ENCODE measurements at regions not wholly inside any gene's neighbourhood (a gene's known extent, or its start where the extent isn't known, plus 50 kb on each side); places are given as distances from the start of the nearest gene placed in this dataset.

- TF ChIP-seq, protein P1, sequence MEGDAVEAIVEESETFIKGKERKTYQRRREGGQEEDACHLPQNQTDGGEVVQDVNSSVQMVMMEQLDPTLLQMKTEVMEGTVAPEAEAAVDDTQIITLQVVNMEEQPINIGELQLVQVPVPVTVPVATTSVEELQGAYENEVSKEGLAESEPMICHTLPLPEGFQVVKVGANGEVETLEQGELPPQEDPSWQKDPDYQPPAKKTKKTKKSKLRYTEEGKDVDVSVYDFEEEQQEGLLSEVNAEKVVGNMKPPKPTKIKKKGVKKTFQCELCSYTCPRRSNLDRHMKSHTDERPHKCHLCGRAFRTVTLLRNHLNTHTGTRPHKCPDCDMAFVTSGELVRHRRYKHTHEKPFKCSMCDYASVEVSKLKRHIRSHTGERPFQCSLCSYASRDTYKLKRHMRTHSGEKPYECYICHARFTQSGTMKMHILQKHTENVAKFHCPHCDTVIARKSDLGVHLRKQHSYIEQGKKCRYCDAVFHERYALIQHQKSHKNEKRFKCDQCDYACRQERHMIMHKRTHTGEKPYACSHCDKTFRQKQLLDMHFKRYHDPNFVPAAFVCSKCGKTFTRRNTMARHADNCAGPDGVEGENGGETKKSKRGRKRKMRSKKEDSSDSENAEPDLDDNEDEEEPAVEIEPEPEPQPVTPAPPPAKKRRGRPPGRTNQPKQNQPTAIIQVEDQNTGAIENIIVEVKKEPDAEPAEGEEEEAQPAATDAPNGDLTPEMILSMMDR (IDR thresholded peaks at IDR 0.05 in 2 of 3, conservative IDR thresholded peaks at IDR 0.05 in 1 of 3; ENCODE audit: control insufficient read depth in 2 of 3, extremely low read depth in 1 of 3, insufficient read depth in 1 of 3, low read depth in 3 of 3, low read length in 3 of 3), result no peak
- TF ChIP-seq NBN (IDR thresholded peaks at IDR 0.05) (no peak), FOXK2 (IDR thresholded peaks at IDR 0.05) (no peak), POLR2AphosphoS5 (IDR thresholded peaks at IDR 0.05; ENCODE audit: low read length) (no peak), NFIC (IDR thresholded peaks at IDR 0.05; ENCODE audit: low read depth, low read length) (no peak), BCLAF1 (IDR thresholded peaks at IDR 0.05) (no peak), MYC (IDR thresholded peaks at IDR 0.05; ENCODE audit: insufficient read depth, insufficient read length, insufficient replicate concordance, low read length, severe bottlenecking) (no peak), TAF1 (IDR thresholded peaks at IDR 0.05; ENCODE audit: borderline replicate concordance, low read depth, low read length) (no peak), CREB1 (IDR thresholded peaks at IDR 0.05; ENCODE audit: low read depth) (no peak), POU2F2 (IDR thresholded peaks at IDR 0.05; ENCODE audit: borderline replicate concordance, low read depth, low read length) (no peak), SRF (IDR thresholded peaks at IDR 0.05; ENCODE audit: low read depth in 2 of 2, low read length in 2 of 2) (no peak), CREM (IDR thresholded peaks at IDR 0.05; ENCODE audit: low read depth) (no peak)
Measured at GRCh38 chr13:109326601-109327000, 459.8 kb downstream of the IRS2 start.

All from GM12878 (cell line).